ENCODE measurements at regions not wholly inside any gene's neighbourhood (a gene's known extent, or its start where the extent isn't known, plus 50 kb on each side); places are given as distances from the start of the nearest gene placed in this dataset.

DNA sequence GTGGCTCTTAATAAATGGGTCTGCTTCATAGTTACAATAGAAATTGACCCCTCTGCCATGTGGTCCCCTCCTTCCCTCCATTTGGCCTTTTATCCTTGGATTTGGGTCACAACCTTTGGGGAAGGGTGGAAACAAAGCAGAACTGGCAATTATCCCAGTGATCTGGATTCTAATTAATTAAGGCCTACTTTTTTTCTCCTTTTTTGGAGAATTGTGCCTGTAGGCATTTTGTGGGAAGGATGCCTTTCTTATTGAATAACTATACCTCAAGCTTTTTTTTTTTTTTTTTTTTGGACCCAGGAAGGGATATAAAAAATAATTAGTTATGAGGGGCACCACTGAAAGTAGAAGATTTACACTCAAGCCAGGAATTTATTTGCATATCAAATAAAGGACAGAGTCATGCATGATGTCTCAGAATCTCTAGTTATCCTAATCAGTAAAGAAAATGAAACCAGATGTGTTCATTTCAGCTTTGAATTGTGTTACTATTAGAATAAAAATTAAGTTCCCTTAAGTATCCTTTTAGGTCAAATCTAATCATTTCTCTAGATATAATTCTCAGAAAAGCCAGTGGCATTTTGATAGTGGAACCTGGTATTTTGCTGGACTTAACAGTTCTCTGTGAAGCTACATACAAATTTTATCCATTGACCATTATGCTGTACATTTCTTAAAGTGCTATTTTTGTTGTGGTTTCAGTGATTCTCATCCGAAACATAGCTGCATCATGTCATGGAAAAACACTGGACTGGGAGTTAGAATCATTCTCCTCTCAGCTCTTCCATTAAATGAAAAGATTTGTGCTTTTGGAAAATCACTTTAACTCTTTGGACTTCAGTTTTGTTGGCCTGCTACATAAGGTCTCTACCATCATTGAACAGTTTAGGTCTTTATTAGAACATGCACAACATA lies 129.3 kb downstream of the KCNRG start:
- TF ChIP-seq, protein P1, sequence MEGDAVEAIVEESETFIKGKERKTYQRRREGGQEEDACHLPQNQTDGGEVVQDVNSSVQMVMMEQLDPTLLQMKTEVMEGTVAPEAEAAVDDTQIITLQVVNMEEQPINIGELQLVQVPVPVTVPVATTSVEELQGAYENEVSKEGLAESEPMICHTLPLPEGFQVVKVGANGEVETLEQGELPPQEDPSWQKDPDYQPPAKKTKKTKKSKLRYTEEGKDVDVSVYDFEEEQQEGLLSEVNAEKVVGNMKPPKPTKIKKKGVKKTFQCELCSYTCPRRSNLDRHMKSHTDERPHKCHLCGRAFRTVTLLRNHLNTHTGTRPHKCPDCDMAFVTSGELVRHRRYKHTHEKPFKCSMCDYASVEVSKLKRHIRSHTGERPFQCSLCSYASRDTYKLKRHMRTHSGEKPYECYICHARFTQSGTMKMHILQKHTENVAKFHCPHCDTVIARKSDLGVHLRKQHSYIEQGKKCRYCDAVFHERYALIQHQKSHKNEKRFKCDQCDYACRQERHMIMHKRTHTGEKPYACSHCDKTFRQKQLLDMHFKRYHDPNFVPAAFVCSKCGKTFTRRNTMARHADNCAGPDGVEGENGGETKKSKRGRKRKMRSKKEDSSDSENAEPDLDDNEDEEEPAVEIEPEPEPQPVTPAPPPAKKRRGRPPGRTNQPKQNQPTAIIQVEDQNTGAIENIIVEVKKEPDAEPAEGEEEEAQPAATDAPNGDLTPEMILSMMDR (IDR thresholded peaks at IDR 0.05; ENCODE audit: low read depth, low read length) = no peak
- TF ChIP-seq POLR2A (IDR thresholded peaks at IDR 0.05; ENCODE audit: extremely low read depth, insufficient read length) = no peak
- TF ChIP-seq, protein P2, sequence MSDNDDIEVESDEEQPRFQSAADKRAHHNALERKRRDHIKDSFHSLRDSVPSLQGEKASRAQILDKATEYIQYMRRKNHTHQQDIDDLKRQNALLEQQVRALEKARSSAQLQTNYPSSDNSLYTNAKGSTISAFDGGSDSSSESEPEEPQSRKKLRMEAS (IDR thresholded peaks at IDR 0.05; ENCODE audit: low read depth, low read length) = no peak
